ENCODE measurements at regions not wholly inside any gene's neighbourhood (a gene's known extent, or its start where the extent isn't known, plus 50 kb on each side); places are given as distances from the start of the nearest gene placed in this dataset.

- in situ Hi-C loops (cut with HindIII; ENCODE audit: low sequenced_read_pairs) = no loop called here
Measured at GRCh38 chr5:158485604-158486081, 614.1 kb downstream of the EBF1 start.

DNA sequence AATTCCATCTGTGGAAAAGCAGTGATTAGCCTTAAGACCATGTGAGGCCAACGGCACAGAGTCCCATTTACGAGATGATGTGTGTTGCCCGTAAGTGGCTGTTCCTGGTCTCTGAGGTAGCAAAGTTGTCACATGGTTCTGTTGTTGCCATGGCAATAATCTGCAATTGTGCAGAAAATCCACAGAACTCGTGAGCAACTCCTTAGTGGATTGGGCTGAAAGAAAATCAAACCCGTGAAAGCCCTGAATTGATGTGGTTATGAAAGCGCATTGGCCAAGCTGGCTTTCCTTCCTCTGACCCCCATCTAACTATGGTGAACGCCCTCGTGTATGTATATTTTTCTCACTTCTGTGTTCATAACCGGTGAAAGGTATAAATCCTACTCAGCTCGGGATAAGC is 614.7 kb downstream of the EBF1 start:
- in situ Hi-C loops (cut with HindIII; ENCODE audit: low sequenced_read_pairs) = no loop called here

DNA sequence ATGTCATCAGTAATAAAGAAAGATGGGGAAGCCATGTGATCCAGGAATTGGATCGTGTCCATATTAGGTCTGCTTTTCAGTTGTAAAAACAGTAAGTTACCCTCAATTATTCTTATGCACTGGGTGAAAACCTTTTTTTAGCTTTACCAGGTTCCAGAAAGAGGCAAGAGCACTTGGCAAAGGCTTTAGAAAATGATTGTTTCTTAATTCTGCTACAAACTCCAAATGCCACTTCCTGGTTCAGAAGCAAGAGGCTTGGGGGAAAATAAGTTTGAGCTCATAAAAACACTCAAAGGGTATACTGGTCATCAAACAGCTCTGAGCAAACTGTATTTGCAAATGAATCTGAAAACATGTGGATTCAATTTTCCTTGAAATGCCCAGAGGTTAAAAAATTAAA is 615.6 kb downstream of the EBF1 start:
- in situ Hi-C loops (cut with HindIII; ENCODE audit: low sequenced_read_pairs) = no loop called here

GRCh38 chr5:158483281-158483860 is 616.3 kb downstream of the EBF1 start:
- in situ Hi-C loops (cut with HindIII; ENCODE audit: low sequenced_read_pairs) = no loop called here

DNA sequence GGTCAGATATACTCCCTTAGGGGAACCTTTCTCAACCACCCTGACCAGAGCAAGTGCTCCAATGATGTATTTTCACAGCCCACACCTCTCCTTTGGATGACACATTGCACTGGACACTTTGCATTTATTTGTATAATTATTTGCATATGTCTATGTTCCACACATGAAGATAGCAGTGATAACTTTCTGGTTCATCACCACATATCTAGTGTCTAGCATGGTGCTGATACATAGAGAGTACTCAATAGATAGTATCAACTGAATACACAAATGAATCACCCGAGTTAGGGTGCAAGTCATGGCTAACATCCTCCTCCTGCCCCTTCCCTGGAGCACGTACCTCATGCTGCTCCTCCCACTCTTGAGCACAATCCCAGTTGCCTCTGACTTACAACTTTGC is 617.6 kb downstream of the EBF1 start:
- in situ Hi-C loops (cut with HindIII; ENCODE audit: low sequenced_read_pairs) = no loop called here

GRCh38 chr5:158478139-158478538 is 619.2 kb upstream of the CLINT1 start:
- in situ Hi-C loops (cut with HindIII; ENCODE audit: low sequenced_read_pairs) = no loop called here

GRCh38 chr5:158477214-158477613 is 618.3 kb upstream of the CLINT1 start:
- in situ Hi-C loops (cut with HindIII; ENCODE audit: low sequenced_read_pairs) = no loop called here

GRCh38 chr5:158473016-158473635 is 614.2 kb upstream of the CLINT1 start:
- in situ Hi-C loops (cut with HindIII; ENCODE audit: low sequenced_read_pairs) = no loop called here

- in situ Hi-C loops (cut with HindIII; ENCODE audit: low sequenced_read_pairs) = no loop called here
Measured at GRCh38 chr5:158471535-158471924, 612.6 kb upstream of the CLINT1 start.

GRCh38 chr5:158470764-158471534 is 612.0 kb upstream of the CLINT1 start:
- in situ Hi-C loops (cut with HindIII; ENCODE audit: low sequenced_read_pairs) = no loop called here

DNA sequence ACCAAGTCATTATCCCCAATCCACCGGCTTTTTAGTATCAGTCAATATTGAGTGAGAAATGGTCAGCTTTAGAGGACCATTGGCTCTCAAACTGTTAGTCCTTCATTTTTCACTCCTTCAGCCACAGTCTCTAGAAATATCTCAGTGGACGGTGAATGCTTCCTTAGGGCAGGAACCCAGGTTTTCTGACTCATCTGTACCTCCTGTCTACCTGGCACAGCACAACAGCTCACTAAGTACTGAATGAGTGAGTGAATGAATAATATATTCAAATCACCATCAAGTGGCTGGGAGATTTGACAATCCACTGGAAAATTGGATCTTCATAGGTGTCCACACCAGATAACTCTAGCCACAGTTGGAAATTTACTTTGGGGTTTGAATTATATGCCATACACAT is 609.5 kb upstream of the CLINT1 start:
- in situ Hi-C loops (cut with HindIII; ENCODE audit: low sequenced_read_pairs) = loop anchor here (10.0 kb wide), 1 partner anchor 56 kb away; no protein-coding TSS in a partner anchor

- in situ Hi-C loops (cut with HindIII; ENCODE audit: low sequenced_read_pairs) = loop anchor here (10.0 kb wide), 1 partner anchor 59 kb away; no protein-coding TSS in a partner anchor
Measured at GRCh38 chr5:158466191-158466590, 607.2 kb upstream of the CLINT1 start.

GRCh38 chr5:158465086-158465972 is 606.4 kb upstream of the CLINT1 start:
- in situ Hi-C loops (cut with HindIII; ENCODE audit: low sequenced_read_pairs) = loop anchor here (10.0 kb wide), 1 partner anchor 59 kb away; no protein-coding TSS in a partner anchor

DNA sequence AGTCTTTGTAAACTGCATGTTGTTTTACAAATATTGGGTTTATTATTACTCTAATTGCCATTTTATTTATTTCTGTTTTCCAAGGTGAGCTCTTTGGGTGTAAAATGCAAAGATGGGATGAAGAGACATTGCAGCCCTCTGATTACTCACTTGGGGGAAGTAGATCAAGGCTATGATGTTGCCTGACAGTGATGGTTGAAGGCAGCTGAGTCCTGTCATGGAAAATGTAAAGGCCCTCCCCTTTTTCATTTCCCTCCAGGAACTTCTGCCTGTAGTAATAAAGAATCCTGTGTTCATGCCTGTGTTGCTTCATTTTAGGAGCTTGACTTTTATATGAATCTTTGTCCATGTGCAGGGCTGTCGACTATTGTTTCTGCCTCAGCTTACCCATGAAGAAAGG is 605.4 kb upstream of the CLINT1 start:
- in situ Hi-C loops (cut with HindIII; ENCODE audit: low sequenced_read_pairs) = loop anchor here (10.0 kb wide), 1 partner anchor 60 kb away; no protein-coding TSS in a partner anchor

DNA sequence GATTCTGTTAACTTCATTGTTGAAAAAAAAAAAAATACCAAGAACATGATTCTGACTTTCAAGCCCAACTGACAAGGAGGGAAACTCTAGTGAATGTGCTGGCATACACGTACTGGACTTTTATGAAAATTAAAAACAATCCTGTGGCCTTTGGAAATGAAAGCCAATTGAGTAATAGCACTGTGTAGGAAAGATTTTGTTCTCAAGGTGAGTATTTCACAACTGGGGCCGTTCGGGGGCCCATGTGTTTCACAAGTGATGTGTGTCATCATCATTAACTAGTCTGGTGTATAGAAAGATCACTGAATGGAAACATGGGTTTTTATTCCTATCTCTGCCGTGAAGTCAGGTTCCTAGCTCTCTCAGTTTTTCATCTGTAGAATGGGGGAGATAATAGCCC is 605.0 kb upstream of the CLINT1 start:
- in situ Hi-C loops (cut with HindIII; ENCODE audit: low sequenced_read_pairs) = loop anchor here (10.0 kb wide), 1 partner anchor 61 kb away; no protein-coding TSS in a partner anchor

DNA sequence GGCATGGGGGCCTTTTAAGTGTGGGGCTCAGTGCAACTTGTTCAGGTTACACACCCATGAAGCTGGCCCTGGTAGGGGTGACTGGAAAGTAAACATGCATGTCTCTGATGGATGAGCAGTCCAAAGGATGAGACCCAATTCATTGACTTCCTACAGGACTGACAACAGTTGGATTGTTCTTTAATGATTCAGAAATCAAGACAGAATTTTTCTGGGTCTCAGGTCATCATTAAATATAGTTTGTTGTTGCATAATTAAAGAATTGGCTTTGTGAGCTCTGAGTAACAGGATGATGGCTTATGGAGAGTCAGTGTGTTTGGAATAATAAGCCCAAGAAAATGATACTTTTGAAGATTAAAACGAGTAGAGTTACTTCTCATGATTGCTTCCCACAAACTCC is 604.2 kb upstream of the CLINT1 start:
- in situ Hi-C loops (cut with HindIII; ENCODE audit: low sequenced_read_pairs) = loop anchor here (10.0 kb wide), 1 partner anchor 62 kb away; no protein-coding TSS in a partner anchor

DNA sequence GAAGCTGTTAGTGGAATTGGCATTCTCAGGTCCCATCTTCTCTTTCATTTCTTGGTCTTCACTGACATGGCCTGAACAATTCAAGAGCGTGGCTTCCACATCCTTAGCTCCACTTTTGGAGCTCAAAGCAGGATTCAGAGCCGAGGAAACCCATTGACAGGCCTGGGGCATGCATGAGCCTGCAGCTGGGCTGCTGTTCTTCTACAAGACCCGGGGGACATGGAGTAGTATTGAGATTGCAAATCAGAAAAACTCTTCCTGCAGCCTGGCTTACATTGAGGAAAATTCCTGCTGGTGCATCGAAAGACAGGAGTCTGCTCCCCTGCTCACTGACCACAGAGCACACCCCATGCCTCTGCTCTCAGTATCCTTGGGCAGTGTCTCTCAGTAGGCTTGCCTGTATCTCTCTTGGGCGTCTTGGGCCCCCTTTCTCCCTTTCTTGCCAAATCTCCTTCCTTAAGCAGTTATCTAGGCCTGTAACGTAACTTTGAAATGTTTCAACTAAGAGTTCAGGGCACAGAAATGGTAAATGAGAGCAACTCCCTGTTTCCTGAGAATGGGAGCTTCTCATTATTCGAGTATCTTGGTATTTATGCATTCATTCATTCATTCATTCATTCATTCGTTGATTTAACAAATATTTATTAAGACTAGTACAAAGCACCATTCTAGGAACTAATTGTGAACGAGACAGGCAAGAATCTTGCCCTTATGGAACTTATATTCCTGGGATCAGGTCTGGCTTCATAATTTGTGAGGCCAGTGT is 603.6 kb upstream of the CLINT1 start:
- in situ Hi-C loops (cut with HindIII; ENCODE audit: low sequenced_read_pairs) = loop anchor here (10.0 kb wide), 1 partner anchor 62 kb away; no protein-coding TSS in a partner anchor

DNA sequence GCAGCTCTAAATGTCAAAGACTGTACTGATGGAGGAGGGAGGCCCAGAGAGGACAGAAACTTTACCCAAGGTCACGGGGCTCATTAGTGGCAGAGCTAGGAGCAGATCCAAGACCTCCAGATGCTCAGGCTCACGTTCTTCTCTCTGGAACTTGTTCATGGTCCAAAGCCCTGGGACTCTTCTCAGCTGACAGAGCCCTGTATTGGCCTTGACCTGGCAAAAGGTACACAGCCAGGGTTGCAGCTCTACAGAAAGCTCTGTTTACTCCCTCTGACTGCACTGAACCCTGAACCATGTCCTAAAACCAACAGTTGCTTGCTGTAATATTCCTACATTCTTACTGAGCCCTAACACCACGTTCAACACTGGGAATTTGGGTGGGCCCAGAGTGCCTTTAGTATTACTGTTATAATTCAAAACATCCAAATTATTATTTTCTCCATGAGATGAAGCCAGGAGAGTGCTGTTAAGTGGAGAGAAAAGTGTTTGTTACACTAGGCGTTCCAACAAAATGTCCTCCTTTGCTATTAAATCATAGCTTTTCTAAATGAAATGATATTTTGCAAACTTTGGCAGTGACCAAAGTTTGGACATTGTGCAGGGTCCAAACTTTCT is 602.4 kb upstream of the CLINT1 start:
- in situ Hi-C loops (cut with HindIII; ENCODE audit: low sequenced_read_pairs) = loop anchor here (10.0 kb wide), 1 partner anchor 63 kb away; no protein-coding TSS in a partner anchor

- in situ Hi-C loops (cut with HindIII; ENCODE audit: low sequenced_read_pairs) = no loop called here
Measured at GRCh38 chr5:158458086-158458485, 599.1 kb upstream of the CLINT1 start.
